SU-DHL-6 (cell line): ENCODE measurements at regions not wholly inside any gene's neighbourhood (a gene's known extent, or its start where the extent isn't known, plus 50 kb on each side); places are given as distances from the start of the nearest gene placed in this dataset.

Source experiments
- EZH2phosphoT487 ChIP-seq: fragments of 200-600 bp; sonication (generic), shearing (Covaris generic); conservative IDR thresholded peaks from 2 replicates; pipeline ENCODE4 v1.6.1; 2018; ENCODE audit warnings: mild to moderate bottlenecking, antibody characterized with exemption, low read length, moderate library complexity, mixed read lengths
- TF ChIP-seq, protein P1 (sequence below): fragments of 200-600 bp; sonication (generic); IDR thresholded peaks from one replicate; pipeline ENCODE4 v1.5.1; 2017; ENCODE audit warnings: antibody characterized with exemption, mild to moderate bottlenecking, low read length, moderate library complexity; ENCODE audit not compliant: insufficient read depth, poor library complexity, severe bottlenecking

GRCh38 chr1:221451741-221452140 is 290.1 kb downstream of the DUSP10 start:
- TF ChIP-seq, protein P1, sequence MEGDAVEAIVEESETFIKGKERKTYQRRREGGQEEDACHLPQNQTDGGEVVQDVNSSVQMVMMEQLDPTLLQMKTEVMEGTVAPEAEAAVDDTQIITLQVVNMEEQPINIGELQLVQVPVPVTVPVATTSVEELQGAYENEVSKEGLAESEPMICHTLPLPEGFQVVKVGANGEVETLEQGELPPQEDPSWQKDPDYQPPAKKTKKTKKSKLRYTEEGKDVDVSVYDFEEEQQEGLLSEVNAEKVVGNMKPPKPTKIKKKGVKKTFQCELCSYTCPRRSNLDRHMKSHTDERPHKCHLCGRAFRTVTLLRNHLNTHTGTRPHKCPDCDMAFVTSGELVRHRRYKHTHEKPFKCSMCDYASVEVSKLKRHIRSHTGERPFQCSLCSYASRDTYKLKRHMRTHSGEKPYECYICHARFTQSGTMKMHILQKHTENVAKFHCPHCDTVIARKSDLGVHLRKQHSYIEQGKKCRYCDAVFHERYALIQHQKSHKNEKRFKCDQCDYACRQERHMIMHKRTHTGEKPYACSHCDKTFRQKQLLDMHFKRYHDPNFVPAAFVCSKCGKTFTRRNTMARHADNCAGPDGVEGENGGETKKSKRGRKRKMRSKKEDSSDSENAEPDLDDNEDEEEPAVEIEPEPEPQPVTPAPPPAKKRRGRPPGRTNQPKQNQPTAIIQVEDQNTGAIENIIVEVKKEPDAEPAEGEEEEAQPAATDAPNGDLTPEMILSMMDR, result no peak
- no peak for TF ChIP-seq EZH2phosphoT487
